Effector CD4-positive, alpha-beta T cell (primary cell): ENCODE measurements at regions not wholly inside any gene's neighbourhood (a gene's known extent, or its start where the extent isn't known, plus 50 kb on each side); places are given as distances from the start of the nearest gene placed in this dataset.
"Not testable (repeated sequence)": the region's sequence is repeated elsewhere in the genome, so short reads cannot be mapped to it uniquely, and the experiment has no call there.

Source experiments
- DNase-seq: peaks from one replicate; pipeline ENCODE4 v3.0.0-alpha.2; 2020

- no peak for DNase-seq
Measured at GRCh38 chr15:59894835-59895234, 109.3 kb upstream of the FOXB1 start.

- DNase-seq, result no peak
Measured at GRCh38 chr15:59892985-59893384, 111.1 kb upstream of the FOXB1 start.

DNA sequence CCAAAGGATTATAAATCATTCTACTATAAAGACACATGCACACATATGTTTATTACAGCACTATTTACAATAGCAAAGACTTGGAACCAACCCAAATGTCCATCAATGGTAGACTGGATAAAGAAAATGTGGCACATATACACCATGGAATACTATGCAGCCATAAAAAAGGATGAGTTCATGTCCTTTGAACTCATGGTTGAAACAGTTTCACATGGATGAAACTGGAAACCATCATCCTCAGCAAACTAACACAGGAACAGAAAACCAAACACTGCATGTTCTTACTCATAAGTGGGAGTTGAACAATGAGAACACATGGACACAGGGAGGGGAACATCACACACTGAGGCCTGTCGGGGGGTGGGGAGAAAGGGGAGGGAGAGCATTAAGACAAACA lies 116.2 kb upstream of the FOXB1 start:
- DNase-seq, result not testable (repeated sequence)

DNA sequence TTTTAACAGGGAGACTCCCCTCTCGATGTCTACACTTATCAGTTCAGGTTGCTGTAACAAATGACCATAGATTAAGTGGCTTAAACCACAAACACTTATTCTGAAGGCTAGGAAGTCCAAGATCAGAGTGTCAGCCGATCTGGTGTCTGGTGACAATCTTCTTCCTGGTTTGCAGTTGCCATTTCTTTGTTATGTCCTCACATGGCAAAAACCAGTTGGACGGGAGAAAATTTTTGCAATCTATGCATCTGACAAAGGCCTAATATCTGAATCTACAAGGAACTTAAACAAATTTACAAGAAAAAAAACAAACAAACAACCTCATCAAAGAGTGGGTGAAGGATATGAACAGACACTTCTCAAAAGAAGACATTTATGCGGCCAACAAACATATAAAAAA lies 116.9 kb upstream of the FOXB1 start:
- no peak for DNase-seq

DNA sequence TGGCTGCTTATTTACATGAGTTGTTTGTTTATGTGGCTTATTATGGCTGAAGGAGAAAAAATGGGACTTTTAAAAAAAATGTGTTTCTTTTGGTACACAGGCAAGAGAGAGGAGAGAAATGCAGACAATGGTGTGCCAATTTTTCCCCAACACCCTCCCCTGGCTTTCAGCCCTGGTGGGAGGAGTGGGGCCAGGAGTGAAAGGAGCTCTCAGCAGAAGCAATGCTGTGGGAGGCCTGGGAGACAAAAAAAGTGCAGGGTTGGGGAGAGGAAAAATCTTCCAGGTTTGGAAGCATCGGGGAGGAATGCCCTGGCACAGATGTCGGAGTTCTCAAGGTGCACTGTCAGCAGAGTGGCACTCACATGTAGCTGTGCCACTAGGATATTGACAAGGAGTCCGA lies 117.7 kb upstream of the FOXB1 start:
- no peak for DNase-seq

DNA sequence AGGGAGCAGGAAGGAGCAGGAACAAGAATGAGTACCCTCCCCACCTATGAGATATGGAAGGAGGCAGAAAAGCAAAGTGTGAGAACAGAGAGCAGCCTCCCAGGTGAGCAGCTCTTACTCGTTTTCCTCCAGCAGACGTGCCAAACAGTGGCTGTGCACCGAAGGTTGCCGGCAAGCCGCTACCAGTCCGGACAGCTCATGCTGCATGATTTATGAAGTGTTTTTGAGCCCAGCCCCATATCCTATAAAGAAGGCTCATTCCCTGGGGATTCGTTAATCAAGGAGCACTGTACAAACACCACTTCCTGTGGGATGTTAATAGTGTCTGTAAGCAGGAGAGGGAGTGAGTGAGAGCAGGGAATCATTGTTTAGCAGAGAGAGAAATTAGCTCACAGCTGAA lies 118.3 kb upstream of the FOXB1 start:
- no peak for DNase-seq

DNA sequence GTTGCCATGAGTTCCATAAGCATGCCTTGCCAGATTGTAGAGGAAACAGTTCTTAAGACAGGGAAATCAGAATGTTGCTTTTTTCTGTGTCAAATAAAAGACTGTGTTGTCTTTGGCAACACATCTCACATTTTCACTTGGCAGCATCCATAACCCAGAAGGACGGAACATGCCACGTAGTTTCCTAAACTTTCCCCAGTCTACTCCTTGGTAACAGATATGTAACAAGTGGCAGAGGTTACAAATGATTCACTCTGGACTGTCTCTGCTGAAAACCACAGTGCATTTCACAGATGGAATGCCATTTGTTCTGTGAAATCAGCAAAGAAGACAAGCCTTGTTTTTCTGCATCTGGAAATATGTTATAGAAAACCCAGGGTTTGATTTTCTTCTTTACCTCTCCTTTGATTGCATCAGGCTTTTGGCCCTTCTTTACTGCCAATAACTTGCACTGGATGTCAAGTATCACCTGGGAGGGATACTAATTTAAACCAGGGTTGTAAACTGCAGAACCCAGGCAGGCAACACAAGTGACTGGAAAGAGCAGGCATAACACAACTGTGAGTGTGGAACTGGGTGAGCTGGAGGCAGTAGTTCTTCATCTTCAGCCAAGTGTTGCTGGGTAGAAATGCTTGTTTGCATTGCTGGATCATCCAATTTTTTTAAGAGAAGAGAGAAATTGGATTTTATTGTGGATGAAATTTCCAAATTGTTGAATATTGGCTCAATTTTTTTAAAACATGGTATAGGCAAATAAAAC lies 124.4 kb upstream of the FOXB1 start:
- no peak for DNase-seq

DNA sequence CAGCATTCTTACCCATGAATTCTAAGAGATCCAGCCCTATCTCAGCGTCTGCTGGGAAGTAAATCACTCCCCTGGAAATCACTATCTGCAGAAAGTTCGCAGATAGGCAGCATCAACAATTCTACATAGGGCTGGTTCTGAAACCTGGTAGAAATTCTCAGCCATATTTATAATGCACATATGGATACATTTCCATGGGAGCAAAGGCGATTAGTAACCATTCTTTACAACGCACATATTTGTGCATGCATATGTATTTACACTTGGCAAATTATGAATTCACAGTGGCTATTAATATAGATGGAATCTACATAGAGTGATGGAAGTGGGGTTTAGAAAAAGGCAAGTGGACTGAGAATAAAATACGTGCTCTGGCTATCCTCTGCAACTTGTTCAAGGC lies 128.0 kb upstream of the FOXB1 start:
- DNase-seq, result no peak

DNA sequence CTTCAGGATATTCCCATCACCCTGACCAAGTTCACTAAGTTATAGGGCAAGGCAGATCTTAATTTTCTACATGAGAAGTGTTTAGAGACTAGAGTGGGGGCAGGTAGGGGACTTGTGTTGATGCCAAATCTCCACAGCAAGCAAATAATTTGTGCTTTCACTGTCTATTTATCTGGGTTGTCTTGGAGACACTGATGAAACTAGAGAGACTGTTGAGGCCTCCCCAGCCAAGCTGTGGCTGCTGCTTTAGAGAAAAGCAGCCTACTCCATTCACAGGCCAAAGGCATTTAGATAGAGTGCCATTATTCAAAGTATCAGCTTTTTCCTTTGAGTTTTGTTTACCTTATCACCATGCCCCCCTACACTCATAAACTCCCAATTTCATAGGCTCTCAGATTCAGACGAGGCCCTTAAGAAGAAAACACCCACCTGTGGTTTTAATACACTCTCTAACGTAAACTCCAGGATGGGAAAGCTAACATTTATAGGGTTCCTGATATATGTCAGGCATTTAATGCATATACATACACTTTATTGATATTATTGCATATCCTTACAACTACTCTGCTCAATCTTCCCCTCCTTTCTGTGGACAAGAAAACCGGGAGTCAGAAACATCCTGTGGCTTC lies 130.4 kb upstream of the FOXB1 start:
- no peak for DNase-seq

DNA sequence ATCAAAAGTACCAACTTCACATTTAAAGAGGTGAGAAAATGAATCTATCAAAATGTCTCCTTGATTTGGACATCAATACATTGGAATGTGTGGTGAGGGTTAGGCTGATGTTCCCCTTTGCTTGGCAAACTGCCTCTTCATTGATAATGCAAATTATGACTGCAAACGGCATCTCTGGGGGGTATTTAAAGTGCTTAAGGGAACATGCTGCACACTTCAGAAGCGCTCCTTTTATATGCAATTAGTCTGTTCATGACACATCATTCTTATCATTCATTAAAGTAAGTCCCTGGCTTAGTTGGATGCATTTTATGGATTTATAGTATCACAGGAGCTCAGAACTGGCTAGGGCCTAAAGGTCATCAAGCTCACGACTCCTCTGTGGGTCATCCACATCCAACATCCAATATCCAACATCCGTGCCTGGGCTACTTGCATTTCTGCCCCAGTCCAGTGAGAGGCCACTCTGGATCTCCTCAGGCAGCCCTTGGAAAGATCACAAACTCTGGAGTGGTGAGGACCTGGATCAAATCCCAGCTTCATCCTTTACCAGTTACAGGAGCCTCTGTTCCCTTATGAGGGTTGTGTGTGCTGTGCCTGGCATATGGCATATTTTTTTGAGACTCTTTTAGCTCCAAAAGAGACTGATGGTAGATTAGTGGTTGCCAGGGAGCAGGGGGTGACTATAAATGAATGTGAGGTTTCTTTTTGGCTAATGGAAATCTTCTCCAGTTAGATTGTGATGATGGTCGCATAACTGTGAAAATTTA lies 136.8 kb upstream of the FOXB1 start:
- no peak for DNase-seq

DNA sequence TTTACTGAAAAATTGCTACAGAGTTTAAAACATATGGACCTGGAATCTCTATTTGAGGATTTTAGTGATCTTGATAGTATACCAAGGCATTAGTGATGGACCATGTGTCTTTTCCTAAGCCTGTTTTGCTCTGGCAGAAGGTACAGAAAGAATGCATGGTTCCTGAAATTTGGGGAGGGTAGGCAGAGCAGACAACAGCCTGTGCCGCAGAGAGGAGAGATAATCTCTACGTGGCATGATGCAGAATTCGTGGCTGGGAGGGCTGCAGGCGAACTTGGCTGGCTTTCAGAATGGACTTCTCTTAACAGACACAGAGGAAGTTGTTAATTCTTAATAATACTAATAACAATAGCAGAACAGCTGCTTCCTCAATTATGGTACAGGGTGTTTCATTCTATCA lies 137.5 kb upstream of the FOXB1 start:
- no peak for DNase-seq

DNA sequence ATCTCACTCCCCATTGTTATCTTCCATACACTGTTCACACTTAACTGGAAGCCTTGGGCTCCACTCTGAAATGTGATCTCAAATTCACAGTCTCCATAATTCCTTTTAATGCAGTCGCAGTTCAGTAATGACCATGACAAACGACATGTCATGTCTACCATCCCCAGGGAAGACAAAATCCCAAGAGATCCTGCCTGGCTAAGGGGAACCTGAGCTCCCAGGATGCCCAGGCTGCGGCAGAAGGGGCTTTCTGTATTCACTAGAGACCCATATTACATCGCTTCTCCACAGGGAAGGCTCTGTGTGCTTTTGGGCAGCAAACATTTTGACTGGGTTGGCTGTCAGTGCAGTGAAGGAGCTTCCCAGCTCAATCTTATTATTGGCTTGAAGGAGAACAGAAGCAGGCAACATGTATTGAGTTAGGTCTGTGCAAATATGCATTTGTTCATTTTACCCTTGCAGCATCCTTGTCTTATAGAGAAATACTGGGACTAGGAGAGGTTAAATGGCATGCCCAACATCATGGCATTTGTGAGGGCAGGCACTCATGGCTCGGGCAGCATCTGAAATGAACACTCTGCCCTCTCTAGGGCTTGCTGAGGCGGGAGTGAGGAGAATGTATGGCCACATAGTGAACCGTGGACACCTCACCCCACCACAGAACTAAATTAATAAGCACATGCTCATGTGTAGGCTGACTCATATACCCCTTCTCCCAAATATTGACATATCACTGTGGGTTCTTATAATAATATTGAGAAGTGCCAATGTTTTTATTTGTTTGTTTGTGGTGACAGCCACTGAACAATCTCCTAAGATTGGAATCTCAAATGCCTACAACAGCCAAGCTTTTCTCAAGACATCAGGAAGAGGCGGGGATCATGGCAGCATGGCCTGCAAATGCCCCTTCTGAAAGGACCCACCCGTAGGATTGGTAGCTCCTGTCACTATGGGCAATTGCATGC lies 141.6 kb upstream of the FOXB1 start:
- DNase-seq, result no peak

- DNase-seq, result no peak
Measured at GRCh38 chr15:59847968-59848367, 156.1 kb upstream of the FOXB1 start.

DNA sequence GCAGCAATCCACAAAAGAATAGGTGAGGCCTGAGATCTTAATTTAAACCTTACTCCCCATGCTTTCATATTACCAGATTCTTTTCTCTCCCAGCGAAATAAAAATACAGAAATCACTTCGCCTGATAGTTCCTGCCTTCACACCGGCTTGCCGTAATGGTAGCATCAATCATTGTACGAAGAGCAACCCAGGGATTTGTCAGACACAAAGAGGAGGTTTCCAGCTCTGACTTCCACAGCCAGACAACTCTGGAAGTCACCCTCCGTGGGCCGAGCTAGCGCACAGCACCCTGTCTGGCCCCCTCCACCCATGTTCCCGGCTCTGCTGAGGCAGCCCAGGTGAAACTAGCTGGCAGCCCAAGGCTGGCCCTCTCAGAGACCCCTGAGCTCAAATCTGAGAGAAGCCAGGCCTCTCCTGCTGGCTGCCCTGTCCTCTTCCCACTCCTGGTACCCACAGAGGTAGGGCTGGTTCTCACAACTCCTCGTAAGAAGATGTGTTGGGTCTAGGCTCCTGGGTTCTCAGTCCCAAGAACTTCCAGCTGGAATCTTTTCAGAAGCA lies 156.9 kb upstream of the BNIP2 start:
- DNase-seq, result no peak

DNA sequence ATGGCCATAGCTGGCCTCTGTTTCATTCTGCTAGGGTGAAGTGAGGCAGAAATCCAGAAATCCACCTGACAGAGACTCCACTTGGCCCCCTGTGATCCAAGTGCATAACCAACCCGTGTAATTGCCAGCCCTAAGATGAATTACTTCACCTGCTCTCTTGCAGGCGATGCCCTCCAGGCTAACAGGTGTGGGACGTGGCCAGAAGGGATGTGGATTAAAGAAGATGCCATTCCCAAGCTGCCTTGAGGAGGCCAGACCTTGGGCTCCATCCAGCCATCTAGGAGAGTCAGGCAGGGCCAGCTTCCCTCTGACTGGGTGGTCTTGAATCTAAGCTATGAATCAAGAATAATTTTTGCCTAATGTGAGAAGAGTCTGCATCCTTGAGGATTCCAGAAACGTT lies 154.5 kb upstream of the BNIP2 start:
- DNase-seq, result no peak

DNA sequence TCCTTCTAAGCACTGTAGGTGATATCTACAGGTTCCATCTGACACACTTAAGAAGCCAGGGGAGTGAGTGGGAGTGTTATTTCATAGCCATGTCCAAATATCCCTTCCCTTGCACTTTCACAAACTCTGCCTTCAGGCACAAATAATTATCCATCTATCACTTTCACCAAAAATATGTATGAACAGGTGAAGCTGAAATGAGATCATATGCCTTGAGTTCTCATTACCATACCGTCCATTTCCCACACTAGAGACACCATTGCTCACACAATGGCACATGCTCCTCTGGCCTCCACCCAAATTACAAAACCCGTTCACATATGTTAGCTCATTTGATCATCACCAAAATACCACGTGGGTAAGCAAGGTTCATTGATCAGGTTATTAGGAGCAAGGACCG lies 151.9 kb upstream of the BNIP2 start:
- DNase-seq, result no peak

DNA sequence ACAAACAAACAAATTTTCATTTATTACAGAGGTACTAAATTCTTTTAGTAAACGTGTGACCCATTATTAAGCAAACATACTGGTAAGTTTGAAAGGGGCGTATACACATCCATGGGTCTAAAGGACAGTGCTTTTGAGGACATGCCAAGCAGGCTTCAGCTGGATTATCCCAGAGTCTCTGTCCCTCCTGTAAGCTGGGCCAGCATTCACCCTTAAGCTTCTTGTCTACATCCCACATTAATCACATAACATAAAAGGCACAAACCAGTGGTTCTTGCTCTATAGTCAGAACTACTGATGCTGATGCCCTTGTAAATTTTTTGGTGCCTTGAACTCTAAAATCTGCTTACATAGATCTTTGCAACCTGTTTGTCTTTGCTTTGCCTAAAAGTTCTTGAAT lies 150.8 kb upstream of the BNIP2 start:
- DNase-seq, result no peak

DNA sequence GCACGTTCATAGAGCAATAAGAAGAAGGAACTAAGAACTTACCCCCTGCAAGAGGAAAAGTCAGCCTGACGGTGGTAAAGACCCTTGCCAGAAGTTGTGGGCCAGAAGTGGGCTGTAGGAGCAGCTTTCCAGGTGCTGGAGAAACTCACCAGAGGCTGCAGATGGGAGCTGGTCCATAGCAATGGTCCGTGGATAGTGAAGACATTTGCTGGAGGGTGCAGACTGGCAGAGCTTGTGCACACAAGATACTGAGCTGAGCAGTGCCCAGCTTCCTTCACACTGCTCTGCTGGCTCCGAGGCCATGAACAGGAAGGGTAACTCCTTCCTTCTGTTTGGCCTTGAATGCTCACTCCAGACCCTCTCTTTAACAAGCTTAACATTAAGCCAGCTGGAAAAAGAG lies 149.8 kb upstream of the BNIP2 start:
- DNase-seq, result no peak

DNA sequence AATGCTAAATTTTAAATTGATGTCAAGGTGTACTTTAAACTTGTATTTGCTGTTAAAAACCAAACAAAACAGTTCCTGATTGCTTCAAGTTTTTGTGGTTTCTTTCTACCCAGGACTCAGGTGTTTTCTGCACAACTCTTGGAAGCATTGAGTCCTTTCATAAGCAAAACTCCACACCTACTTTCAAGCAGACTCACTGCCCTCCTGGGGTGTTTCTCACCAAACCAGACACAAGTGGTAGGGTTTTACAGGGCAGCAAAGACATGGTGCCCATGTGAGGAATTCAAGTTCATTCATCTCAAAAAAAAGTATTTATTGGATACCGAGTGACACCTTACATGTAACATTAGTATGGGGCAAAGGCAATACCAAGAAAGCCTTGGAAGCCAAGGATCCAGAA lies 146.7 kb upstream of the BNIP2 start:
- DNase-seq, result no peak

DNA sequence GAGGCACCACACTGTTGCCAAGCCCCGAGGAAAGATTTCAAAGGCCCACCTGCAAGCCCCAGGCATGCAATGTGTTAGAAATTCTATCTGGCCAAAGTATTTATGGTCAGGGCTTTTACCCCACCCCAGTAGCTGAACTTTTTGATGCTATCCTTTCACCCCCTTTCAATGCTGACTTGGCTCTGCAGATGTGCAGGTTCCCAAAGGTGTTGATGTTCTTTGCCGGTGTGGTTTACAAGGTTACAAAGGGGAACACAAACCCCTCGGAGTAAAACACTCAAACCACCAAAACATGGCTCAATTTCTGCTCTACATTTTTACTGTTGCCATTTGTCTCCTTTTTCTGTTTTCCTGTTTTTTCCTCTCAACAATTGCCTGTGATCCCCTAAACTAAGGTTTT lies 145.4 kb upstream of the BNIP2 start:
- no peak for DNase-seq

DNA sequence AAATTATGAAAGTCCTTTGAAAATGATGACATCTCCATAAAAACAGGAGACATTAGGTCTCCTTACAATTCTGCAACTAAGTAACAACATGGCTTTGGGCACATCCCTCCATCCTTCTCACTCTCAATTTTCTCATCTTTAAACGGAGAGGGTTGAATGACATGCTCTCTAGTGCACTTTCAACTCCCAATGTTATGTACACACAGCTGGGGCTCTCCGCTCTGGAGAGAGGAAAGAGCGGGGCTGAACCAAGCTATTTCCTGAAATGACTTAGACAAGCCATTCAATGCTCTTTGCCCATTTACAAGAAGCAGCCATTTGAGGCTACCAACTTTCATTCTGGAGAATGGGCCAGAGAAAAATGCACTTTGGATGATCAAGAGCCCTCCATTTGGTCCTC lies 144.2 kb upstream of the BNIP2 start:
- DNase-seq, result no peak

- DNase-seq, result no peak
Measured at GRCh38 chr15:59830873-59831272, 141.8 kb upstream of the BNIP2 start.

DNA sequence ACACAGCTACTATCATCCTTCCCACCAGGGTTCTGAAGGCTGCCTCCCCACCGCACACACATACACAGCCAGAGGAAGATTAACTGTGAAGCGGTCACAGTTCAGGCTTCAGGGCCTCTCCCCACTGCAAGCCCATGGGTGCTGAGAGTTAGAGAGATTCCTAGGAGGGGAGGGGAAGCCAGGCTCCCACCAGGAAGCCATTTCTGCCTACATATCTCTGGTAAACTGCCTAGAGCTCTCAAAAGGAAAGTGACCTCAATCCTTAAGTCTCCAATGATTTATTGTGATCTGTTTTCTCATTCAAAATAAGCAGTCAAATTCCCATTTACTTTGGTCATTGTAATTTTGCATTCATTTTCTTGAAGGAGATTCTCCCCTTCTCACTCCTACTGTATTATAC lies 141.0 kb upstream of the BNIP2 start:
- no peak for DNase-seq
